ENCODE measurements at regions not wholly inside any gene's neighbourhood (a gene's known extent, or its start where the extent isn't known, plus 50 kb on each side); places are given as distances from the start of the nearest gene placed in this dataset.
A peak's percentile ranks its signal among the peaks of the same experiment; 100 is the strongest.
"Not testable (repeated sequence)": the region's sequence is repeated elsewhere in the genome, so short reads cannot be mapped to it uniquely, and the experiment has no call there.

DNA sequence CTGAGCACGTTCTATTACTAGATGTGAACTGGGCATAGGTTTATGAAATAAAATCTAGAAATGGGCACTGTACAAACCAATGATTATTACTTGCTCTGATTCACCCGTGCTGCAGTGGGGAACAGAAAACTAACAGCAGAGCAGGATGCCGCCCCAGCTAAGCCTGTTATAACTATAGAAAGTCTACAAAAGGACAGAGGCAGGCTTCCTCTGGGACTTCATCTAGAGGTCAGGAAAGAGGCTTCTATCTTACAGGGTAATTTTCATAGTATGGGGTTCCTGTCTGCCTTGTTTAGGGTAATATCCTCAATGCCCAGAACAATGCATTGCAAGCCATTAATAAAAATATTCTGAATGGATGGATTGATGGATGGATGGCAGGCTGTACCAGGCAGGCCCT lies 177.0 kb upstream of the TBL1XR1 start:
- H3K4me3 ChIP-seq (ENCODE audit: low read depth, low read length): no peak overlapping the region
- DNase-seq (ENCODE audit: low read depth): no peak

DNA sequence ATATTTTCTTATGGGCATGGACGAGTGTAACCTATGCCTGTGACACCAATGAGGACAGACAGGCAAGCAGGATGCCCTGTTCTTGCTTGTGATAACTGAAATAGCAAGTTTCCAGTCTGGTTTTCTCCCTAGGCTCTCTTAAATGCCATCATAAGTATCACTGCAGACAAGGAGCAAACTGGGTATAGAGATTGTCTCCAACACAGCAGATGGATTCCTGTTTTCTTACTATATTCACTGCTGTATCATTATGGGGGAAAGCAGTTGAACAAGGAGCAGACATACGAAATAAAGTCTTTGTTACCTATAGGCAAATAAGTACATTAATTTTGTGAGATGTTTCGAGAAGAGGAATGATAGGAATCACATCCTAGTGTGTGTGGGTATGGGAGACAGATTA lies 178.0 kb upstream of the TBL1XR1 start:
- no peak overlapping the region for H3K4me3 ChIP-seq (ENCODE audit: low read depth, low read length)
- DNase-seq (ENCODE audit: low read depth): no peak

GRCh38 chr3:177377166-177377565 lies 179.9 kb upstream of the TBL1XR1 start:
- no peak for DNase-seq (ENCODE audit: low read depth)
- no peak overlapping the region for H3K4me3 ChIP-seq (ENCODE audit: low read depth, low read length)

- no peak for DNase-seq (ENCODE audit: low read depth)
- no peak overlapping the region for H3K4me3 ChIP-seq (ENCODE audit: low read depth, low read length)
Measured at GRCh38 chr3:177378168-177378567, 180.9 kb upstream of the TBL1XR1 start.

DNA sequence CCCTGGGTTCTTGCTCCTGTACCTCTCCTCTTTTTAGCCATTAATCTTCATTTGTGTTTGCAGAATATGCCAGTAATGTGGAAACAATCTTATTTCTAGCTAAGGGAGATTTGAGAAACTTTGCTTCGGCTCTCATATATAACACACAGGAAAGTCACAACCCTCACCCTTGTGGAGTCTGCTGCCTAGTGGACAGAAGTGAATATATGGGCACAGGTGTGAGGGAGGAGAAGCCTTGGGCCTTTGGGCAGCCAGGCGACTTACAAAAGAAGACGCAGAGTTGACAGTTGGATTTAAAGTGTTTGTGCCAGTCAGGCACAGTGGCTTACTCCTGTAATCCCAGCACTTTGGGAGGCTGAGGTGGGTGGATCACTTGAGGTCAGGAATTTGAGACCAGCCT lies 181.8 kb upstream of the TBL1XR1 start:
- no peak overlapping the region for H3K4me3 ChIP-seq (ENCODE audit: low read depth, low read length)
- no peak for DNase-seq (ENCODE audit: low read depth)

GRCh38 chr3:177381070-177381469 lies 183.8 kb upstream of the TBL1XR1 start:
- no peak for DNase-seq (ENCODE audit: low read depth)
- H3K4me3 ChIP-seq (ENCODE audit: low read depth, low read length): no peak overlapping the region

DNA sequence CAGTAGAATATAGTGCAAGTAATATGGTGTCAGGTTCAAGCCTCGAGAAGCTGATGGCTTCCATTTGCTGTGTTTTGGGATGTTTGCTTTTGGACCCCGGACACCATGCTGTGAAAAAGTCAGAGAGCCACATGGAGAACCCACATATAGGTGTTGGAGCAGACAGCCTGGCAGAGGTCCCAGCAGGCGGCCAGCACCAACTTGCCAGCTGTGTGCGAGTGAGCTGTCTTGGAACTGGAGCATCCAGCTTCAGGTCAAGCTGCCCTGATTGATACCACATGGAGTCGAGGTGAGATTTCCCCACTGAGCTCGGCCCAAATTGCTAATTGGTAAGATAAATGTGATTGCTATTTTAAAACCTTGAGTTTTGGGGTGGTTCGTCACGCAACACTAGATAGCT lies 185.7 kb upstream of the TBL1XR1 start:
- no peak overlapping the region for H3K4me3 ChIP-seq (ENCODE audit: low read depth, low read length)
- DNase-seq (ENCODE audit: low read depth): no peak

- DNase-seq (ENCODE audit: low read depth): no peak
- no peak overlapping the region for H3K4me3 ChIP-seq (ENCODE audit: low read depth, low read length)
Measured at GRCh38 chr3:177385186-177385585, 187.9 kb upstream of the TBL1XR1 start.

DNA sequence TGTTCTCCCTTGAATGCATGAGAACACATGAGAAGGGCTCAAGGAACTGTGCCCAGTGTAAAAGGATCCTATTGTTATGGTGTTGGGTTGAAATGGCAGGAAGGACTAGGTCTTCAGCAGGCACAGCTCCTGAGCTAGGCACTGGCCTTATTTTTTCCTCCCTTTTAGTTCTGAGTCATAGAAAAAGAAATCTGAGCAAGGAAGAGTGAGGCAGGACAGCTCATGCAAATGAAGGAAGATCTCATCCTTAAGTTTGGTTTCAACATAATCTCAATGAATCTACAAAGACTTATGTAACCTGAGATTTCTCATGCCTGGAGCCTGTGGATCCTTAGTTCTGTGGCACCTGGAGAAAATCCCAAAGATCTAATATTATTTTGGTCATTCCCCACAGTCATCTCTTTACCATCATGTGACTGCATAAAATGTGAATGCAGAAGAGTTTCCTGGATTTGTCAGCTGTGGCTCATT lies 188.6 kb upstream of the TBL1XR1 start:
- H3K4me3 ChIP-seq (ENCODE audit: low read depth, low read length): no peak overlapping the region
- peak; percentile 34 for DNase-seq (ENCODE audit: low read depth)

DNA sequence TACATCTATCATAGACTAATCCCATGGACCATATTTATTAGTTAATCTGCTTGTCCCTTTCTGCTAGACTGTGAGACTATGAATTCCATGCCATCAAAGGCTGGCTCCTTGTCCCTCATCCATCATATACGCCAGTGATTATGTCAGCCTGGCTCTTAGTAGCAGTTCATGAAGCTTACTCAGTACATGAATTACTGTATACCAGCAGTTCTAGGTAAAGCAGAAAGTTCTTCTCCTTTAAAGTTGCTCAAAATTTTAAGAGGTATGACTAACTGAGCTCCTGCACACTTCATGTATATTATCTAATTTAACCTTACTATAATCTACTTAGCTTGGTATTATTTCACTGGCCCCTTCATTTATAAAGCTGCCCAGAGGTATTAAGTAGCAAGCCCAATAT lies 190.9 kb upstream of the TBL1XR1 start:
- DNase-seq (ENCODE audit: low read depth): no peak
- no peak overlapping the region for H3K4me3 ChIP-seq (ENCODE audit: low read depth, low read length)

- not testable (repeated sequence) for DNase-seq (ENCODE audit: low read depth); H3K4me3 ChIP-seq (ENCODE audit: low read depth, low read length)
Measured at GRCh38 chr3:177394231-177395024, 197.1 kb upstream of the TBL1XR1 start.

DNA sequence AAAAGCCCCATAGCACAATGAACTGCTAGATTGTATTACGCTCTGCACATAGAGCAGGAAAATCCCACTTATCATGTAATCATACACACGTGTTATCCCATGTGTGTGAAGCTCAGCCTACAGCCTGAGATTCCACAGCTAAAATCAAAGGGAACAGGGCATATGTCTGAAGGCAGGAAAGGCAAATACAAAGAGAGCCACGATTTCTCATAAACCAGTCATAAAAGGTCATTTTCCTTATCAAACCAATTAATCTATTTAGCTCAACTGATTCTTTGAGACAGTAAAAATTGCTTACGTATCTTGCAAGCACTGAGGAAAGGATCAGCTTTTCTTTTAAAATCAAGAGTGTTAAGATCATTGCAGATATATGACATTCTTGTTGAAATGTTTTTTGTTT lies 199.5 kb upstream of the TBL1XR1 start:
- DNase-seq (ENCODE audit: low read depth): no peak
- no peak overlapping the region for H3K4me3 ChIP-seq (ENCODE audit: low read depth, low read length)

GRCh38 chr3:177401375-177401774 lies 204.1 kb upstream of the TBL1XR1 start:
- H3K4me3 ChIP-seq (ENCODE audit: low read depth, low read length): no peak overlapping the region
- no peak for DNase-seq (ENCODE audit: low read depth)

- no peak overlapping the region for H3K4me3 ChIP-seq (ENCODE audit: low read depth, low read length)
- DNase-seq (ENCODE audit: low read depth): no peak
Measured at GRCh38 chr3:177402533-177402932, 205.3 kb upstream of the TBL1XR1 start.

- H3K4me3 ChIP-seq (ENCODE audit: low read depth, low read length): no peak overlapping the region
- DNase-seq (ENCODE audit: low read depth): no peak
Measured at GRCh38 chr3:177405191-177405672, 207.9 kb upstream of the TBL1XR1 start.

- no peak overlapping the region for H3K4me3 ChIP-seq (ENCODE audit: low read depth, low read length)
- no peak for DNase-seq (ENCODE audit: low read depth)
Measured at GRCh38 chr3:177410730-177411129, 213.4 kb upstream of the TBL1XR1 start.

- H3K4me3 ChIP-seq (ENCODE audit: low read depth, low read length): no peak overlapping the region
- no peak for DNase-seq (ENCODE audit: low read depth)
Measured at GRCh38 chr3:177411201-177411600, 213.9 kb upstream of the TBL1XR1 start.

GRCh38 chr3:177412677-177413170 lies 215.4 kb upstream of the TBL1XR1 start:
- not testable (repeated sequence) for DNase-seq (ENCODE audit: low read depth); H3K4me3 ChIP-seq (ENCODE audit: low read depth, low read length)

- DNase-seq (ENCODE audit: low read depth): no peak
- no peak overlapping the region for H3K4me3 ChIP-seq (ENCODE audit: low read depth, low read length)
Measured at GRCh38 chr3:177414093-177414492, 216.8 kb upstream of the TBL1XR1 start.

DNA sequence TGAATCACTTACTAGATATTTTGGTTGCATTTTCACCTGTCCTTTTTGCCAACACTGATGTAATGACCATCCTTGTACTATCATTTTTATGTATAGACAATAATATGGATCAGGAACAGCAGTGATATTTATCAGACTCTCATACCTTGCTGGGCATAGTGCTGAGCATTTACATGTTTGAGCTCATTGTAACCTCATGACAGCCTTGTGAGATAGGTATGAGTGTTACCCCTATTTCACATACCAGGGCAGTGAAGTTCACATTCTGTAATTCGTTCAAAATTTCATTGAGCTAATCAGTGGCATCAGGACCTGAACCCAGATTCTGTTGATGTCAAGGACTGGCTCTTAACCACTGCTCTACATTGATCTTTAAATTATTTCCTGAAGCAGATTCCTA lies 221.5 kb upstream of the TBL1XR1 start:
- H3K4me3 ChIP-seq (ENCODE audit: low read depth, low read length): no peak overlapping the region
- DNase-seq (ENCODE audit: low read depth): no peak

- DNase-seq (ENCODE audit: low read depth): no peak
- H3K4me3 ChIP-seq (ENCODE audit: low read depth, low read length): no peak overlapping the region
Measured at GRCh38 chr3:177419904-177420601, 222.8 kb upstream of the TBL1XR1 start.

All from skeletal muscle cell (primary cell).